ENCODE measurements at regions not wholly inside any gene's neighbourhood (a gene's known extent, or its start where the extent isn't known, plus 50 kb on each side); places are given as distances from the start of the nearest gene placed in this dataset.
"Not testable (repeated sequence)": the region's sequence is repeated elsewhere in the genome, so short reads cannot be mapped to it uniquely, and the experiment has no call there.

DNA sequence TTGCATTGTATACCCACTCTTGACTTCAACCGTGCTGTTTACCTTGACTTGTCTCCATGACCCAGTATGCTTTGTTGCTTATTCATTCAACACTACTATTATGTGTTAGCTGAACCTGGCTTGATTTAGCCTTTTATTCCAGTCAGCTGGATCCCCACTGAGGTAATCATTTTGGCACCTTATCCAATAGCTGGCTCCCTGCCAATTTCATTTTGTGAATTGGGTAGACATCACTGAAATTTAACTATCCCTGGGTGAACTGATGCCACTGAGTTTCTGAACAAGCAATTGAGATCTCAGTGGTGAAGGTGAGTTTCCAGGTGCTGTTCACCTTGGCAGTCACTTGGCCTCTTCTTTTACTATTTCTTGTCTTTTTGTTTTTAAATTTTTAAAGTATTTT is 584.3 kb downstream of the ADCYAP1 start:
- no peak for DNase-seq (ENCODE audit: low read depth)

DNA sequence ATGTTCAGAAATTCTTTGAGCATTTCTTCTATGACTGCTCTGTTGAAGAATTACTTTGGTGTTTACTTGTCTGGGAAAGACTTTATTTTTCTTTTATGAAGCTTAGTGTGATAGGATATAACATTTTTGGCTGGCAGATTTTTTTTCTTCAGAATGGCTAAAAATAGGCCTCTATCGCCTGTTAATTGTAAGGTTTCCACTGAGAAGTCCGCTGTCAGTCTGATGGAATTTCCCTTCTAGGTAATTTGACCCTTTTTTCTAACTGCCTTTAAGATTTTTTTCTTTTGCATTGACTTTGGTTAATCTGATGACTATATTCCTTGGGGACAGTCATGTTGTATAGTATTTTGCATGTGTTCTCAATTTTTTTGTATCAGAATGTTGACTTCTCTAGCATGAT is 590.7 kb downstream of the ADCYAP1 start:
- no peak for DNase-seq (ENCODE audit: low read depth)

DNA sequence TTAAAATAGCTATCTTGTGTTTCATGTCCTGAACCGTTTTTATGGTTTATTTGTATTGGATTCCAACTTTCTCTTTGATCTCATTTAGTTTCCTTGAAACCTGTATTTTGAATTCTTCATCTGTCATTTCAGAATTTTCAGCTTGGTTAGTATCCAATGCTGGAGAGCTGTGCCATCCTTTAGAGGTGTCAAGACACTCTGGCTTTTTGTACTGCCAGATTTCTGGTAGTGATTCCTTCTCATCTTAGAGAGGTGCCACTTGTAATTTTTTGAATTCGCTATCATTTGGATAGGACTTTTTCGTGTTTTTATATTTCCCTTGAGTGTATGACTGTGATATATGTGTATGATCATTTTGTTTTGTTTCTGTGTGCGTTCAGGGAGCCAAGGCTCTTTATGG is 591.4 kb downstream of the ADCYAP1 start:
- no peak for DNase-seq (ENCODE audit: low read depth)

DNA sequence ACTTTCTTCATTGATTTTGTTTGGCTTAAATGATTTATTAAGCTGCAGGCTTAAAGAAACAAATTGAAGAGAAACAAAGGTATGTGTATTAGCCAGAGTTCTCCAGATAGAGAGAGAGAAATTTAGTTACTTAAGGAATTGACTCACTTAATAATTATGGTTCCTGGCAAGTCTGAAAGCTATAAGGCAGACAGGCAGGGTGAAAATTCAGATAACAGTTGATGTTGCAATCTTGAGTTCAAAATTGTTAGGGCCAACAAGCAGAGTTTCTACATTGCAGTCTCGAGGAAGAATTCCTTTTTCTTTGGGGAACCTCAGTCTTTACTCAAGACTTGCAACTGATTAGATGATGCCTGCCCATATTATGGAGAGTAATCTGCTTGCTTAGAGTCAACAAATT is 593.5 kb downstream of the ADCYAP1 start:
- no peak for DNase-seq (ENCODE audit: low read depth)

DNA sequence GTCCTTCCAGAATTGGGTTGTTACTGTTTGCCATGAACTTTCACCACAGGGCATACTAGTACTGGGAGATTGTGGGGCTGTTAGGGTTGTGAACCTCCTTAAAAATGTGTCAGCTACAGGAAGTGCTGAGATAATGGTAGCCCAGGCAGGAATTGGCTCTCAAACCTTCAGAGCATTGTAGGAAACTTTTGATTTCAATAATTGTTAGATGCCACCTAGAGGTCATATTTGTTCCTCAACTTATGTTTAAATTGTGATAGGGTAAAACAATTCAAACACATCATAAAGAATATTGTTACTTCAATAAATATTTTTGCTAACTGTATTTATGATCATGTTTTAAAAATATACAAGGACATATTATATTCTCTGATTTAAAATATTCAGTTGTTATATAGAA is 594.6 kb downstream of the ADCYAP1 start:
- no peak for DNase-seq (ENCODE audit: low read depth)

DNA sequence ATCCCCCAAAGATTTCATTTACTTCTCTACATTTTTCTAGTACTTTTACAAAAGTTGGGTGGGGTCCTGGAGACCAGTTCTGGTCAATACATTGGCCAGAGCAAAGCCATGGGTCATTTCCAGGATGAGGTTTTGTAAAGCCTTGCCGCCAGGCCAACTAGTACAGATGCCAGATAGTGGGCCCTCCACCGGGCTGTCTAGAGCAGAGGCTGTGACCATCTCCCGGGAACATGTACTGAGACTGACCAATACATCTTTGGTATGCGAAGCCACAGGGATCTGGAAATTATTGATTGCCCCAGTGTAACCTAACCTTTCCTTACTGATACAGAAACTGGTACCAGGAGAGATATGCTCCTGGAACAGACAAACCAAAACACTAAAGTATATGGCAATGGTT is 599.2 kb downstream of the ADCYAP1 start:
- DNase-seq (ENCODE audit: low read depth) = no peak

DNA sequence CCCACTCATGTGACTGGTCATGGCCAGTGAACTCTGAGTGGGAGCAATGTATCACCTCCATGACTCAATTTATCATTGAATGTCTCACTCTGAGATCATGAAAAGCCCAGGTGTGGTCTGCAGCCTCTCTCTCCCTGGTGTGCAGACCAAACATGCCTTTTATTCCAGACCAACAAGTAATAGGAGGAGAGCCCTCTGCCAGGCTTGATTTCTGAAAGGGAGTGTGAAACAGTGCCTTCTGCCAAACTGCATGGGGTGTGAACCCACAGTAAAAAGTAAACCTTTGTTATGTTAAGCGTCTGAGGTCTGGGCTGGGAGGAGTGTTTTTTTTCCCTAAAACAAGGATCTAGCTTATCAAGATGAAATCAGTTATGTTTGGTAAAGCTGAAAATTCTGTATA is 601.2 kb downstream of the ADCYAP1 start:
- no peak for DNase-seq (ENCODE audit: low read depth)

DNA sequence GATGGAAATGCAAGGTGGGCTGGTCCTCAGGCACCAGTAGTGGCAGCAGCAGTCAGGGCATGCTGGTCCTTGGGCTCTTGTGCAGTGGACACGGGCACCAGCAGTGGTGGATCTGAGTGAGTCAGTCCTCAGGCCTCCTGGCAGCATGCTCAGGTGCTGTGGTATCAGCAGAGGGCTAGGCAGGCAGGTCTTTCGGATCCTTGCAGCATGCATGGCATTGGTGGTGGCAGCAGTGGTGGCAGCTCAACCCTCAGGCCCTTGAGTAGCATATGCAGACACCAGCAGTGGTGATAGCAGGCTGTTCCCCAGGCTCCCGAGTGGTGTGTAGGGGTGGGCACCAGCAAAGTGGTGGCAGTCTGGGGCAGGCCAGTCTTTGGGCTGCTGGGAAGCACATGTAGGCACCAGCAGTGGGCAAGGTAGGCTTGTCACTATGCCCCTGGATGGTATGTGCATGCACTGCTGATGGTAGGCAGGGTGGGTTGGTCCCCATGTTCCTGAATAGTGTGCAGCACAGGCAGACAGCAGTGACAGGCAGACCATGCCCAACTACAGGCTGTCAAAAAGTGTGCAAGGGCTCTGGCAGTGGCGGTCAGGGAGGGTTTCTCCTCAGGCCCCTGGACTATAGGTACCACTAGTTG is 606.0 kb downstream of the ADCYAP1 start:
- no peak for DNase-seq (ENCODE audit: low read depth)

DNA sequence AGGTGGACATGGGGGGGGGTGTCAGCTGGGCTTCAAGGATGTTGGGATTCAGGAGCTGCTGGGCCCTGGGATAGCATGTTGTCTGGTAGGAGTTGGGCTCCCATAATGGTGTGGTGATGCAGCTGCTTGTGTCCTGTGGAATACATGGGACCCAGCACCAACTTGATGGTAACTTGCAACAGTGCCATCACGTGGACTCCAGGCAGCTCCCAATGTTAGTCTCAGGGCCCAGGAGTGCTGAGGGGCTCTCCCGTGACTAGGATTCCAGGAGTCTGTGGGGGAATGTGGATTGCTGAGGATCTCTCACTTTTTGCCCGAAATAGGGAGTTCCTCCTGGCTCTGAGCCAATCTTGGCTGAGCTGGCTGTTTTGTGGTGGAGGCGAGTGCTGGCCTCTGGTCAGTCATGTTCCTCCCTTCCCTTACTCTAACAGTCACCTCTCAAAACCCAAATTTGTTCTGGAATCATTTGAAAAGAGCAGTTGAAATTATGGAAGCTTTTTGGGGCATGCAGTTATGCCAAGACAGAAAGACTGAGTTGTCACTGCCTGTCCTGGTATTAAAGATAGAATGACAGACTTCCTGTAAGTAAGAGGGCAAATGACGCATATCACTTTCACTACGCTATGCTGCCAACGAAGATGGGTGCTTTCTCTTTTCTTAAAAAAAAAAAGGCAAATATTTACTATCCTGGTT is 607.1 kb downstream of the ADCYAP1 start:
- no peak for DNase-seq (ENCODE audit: low read depth)

DNA sequence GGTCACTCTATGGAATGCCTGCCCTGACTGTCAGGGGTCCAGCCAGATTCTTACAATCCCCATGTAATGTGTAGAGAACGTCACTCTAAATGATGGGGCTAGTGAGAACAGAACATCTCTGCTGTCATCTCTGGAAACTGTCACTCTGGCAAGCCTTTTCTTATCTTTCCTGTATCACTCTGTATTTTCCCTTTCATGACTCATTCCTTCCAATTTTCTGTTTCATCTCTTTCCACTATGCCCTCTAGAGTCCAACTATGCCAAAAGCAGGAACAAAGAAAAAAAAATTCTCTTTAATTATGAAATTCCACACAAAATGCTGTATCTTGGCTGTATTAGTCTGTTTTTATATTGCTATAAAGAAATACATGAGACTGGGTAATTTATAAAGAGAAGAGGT is 608.8 kb downstream of the ADCYAP1 start:
- no peak for DNase-seq (ENCODE audit: low read depth)

DNA sequence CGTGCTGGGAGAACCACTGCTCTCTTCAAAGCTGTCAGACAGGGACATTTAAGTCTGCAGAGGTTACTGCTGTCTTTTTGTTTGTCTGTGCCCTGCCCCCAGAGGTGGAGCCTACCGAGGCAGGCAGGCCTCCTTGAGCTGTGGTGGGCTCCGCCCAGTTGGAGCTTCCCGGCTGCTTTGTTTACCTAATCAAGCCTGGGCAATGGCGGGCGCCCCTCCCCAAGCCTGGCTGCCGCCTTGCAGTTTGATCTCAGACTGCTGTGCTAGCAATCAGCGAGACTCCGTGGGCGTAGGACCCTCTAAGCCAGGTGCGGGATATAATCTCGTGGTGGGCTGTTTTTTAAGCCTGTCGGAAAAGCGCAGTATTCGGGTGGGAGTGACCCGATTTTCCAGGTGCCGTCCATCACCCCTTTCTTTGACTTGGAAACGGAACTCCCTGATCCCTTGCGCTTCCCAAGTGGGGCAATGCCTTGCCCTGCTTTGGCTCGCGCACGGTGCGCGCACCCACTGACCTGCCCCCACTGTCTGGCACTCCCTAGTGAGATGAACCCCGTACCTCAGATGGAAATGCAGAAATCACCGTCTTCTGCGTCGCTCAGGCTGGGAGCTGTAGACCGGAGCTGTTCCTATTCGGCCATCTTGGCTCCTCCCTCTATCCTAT is 617.0 kb downstream of the ADCYAP1 start:
- not testable (repeated sequence) for DNase-seq (ENCODE audit: low read depth)

DNA sequence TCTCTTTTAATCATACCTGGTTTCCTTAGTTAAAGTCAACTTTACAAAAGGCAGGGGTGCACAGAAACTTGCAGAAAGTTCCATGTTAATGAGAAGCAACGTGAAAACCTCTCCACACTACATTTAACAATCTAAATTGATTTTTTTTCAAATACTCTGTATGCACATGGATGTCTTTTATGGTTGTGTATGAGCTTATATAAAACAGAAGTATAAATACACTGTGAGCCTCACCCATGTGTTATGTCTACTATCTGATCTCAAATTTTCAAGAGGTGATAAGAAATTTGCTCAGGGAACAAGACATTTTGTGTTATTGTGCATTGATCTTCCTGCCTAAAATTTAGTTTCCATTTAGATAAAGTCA is 617.6 kb downstream of the ADCYAP1 start:
- no peak for DNase-seq (ENCODE audit: low read depth)

DNA sequence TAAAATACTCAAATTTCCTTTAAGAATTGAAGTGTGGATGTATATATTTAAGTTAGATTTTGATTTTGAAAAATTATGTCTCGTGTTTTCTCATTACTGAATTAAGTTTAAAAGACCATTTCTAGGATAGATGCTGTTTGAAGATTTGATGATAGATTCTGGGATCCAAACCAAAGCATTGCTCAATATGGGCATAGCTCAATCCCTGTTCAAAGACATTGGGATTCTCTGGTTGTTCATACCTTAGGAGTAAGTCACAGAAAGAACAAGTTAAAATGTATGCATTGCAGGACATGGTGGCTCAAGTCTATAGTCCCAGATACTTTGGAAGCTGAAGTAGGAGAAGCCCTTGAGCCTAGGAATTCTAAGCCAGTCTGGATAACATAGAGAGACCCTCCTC is 622.3 kb downstream of the ADCYAP1 start:
- no peak for DNase-seq (ENCODE audit: low read depth)

DNA sequence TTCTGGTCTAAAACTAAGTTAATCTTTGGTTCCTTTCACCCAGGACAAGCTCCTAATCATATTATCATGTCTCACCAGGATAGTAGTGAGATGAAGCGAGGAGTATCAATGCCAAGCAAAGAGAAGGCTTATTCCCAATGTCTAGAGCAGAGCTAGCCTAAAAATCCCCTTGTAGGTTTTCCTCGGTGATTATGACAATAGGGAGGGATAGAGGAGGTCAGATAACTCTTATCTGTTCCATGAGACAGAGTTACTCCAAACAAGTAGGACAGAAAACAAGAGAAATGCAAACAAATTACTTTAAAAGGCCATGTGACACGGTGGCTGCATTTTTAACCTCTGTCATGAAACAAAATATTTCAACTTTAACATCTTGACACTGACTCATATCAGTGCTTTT is 623.1 kb downstream of the ADCYAP1 start:
- no peak for DNase-seq (ENCODE audit: low read depth)

DNA sequence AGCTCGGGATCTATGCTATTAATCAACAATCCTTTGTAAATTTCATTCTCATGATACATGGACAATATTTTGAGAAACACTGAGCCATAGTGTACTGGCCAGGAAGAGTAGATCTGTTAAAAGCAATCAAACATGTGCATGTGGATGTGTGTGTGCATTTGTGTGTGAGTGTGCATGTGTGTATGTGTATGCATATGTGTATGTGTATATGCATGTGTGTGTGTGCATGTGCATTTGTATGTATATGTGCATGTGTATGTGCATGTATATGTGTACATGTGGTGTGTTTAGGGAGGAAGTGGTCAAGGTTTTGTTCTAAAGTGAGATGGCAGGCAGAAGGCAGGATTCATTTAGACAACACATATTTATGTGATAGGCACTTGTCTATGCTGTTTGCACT is 623.8 kb downstream of the ADCYAP1 start:
- DNase-seq (ENCODE audit: low read depth) = no peak

DNA sequence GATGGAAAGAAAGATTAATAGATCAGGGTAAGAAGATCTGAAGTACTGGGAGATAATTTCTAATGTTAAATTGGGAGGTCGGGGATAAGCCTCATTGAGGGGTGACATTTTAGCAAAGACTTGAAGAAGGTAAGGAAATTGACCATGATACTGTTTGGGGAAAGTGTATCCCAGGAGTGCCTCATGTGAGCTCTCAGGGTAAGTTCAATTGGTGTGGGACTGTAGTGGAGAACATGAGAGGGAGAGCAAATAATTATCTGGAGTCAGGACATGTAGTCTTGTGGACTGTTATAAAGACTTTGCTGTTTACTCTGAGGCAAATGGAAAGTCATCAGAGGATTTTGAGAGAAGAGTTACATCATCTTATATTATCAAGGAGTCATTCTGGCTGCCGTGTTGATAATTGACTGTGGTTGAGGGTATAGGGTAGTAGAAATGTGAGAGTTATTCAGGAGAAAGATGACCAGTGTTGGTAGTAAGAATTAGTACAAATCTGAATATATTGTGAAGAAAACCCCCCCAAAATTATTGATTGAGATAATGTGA is 624.4 kb downstream of the ADCYAP1 start:
- DNase-seq (ENCODE audit: low read depth) = no peak

DNA sequence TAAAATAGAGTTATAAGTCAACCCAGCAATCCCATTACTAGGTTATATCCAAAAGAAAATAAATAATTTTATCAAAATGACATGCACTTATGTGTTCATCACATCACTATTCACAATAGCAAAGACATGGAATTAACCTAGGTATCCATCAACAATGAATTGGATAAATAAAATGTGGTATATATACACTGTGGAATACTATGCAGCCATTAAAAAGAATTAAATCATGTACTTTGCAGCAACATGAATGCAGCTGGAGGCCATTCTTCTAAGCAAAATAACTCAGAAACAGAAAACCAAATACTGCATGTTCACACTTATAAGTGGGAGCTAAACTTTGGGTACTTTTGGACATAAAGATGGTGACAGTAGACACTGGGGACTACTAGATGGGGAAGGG is 626.0 kb downstream of the ADCYAP1 start:
- no peak for DNase-seq (ENCODE audit: low read depth)

DNA sequence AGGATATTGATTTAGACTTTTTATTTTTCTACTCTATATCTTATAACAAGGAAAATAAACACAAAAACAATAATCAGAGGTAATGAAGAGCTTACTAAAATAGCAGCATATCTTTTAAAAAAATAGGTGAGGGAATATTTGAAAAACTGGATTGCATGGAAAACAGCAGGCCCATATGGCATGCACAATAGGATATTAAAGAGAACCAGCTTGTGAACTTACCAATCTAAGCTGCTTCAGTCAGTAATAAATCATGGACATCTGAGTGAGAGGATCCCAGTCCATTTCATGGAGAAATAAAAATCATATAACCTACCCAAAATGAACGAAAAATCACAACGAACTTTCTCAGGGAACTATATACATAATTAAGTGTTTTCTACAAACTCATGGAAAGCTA is 634.6 kb downstream of the ADCYAP1 start:
- DNase-seq (ENCODE audit: low read depth) = no peak

DNA sequence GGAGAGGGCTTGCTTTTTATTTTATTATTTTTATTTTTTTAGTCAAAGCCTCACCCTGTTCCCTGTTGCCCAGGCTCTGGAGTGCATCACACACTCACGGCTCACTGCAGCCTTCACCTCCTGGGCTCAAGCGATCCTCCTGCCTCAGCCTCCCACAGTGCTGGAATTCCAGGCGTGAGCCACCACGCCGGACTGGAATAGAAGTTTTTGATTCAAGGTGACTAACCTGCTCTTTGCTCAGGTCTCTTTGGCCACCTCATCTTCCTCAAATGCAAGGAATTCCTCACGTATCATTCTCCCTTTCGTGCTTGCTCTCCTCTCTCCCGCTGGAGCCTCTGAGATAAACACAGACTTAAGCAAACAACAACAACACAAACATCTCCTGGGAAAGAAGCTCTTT is 636.8 kb downstream of the ADCYAP1 start:
- DNase-seq (ENCODE audit: low read depth) = no peak

DNA sequence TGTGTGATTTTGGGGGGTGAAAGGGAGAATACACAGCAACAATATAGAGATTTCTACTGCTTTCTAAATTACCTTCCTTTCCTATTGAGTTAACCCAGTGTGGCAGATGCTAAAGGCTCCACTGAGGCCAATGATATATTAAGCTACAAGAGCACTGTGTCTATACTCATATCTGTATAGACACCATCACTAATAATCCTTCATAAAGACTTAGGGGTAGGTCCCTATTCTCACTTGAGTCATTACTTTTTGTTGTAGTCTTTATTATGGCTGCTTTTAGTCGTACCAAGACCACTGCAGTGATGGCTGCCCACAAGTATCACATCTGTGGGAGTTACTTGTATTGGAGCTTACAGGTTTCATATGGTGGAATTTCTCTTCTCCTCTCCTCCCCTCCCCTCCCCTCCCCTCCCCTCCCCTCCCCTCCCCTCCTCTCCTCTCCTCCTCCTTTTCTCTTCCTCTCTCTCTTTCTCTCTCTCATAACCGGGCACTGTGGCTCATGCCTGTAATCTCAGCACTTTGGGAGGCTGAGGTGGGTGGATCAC is 637.6 kb downstream of the ADCYAP1 start:
- no peak for DNase-seq (ENCODE audit: low read depth)

DNA sequence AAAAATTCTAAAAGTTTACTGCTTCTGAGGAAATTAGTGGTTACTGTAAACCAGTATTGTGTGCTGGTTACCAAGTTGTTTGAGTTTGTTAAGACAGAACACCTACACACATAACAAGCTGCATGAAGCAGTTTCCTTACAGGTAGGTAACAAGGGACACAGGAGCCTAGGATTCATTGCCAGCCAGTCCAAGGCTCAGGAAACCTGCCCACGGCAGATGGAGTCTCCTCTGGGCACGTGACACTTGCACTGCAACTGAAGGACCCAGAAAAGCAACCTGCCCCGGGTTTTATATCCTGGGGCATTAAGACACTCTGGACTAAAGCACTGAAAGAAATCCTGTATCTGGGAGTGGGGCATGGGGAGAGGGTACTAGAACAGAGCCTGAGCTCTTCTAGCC is 639.3 kb downstream of the ADCYAP1 start:
- DNase-seq (ENCODE audit: low read depth) = no peak

DNA sequence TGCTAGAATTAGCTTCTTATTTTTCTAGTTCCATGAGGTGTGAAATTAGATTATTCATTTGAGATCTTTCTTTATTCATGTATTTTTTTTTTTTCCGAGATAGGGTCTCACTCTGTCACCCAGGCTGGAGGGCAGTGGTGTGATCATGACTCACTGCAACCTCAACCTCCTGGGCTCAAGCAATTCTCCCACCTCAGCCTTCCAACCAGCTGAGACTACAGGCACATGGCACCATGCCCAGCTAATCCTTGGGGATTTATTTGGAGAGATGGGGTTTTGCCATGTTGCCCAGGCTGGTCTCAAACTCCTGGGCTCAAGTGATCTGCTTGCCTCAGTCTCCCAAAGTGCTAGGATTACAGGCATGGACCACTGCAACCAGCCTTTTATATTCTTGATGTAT is 653.0 kb downstream of the ADCYAP1 start:
- not testable (repeated sequence) for DNase-seq (ENCODE audit: low read depth)

DNA sequence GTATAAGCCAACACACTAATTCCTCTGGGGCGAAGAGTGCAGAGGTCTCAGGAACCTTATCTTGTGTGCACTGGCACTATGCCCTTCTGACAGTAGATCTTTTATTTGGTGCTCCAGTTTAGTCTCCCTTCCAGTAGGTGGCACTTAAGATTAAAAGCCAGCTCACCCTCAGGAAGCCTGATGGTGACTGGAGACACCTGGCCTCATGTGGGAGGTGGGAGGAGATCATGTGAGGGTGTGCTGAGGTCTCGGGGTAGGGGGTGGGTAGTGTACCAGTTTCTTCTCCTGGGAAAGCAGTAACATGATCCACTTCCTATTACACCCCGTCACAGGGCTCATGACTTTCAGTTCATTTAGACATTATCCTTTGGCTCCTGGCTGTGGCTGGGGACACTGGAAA is 654.9 kb downstream of the ADCYAP1 start:
- no peak for DNase-seq (ENCODE audit: low read depth)
